GM21723 (cell line): ENCODE measurements at regions not wholly inside any gene's neighbourhood (a gene's known extent, or its start where the extent isn't known, plus 50 kb on each side); places are given as distances from the start of the nearest gene placed in this dataset.
"Not testable (repeated sequence)": the region's sequence is repeated elsewhere in the genome, so short reads cannot be mapped to it uniquely, and the experiment has no call there.

ENCODE experiments used
- ATAC-seq: cut with Tn5 transposase; IDR thresholded peaks from one replicate; pipeline ENCODE4 v1.9.1; 2021; ENCODE audit warnings: mild to moderate bottlenecking, moderate library complexity; ENCODE audit not compliant: unreplicated experiment

GRCh38 chr3:181279239-181279565 is 289.7 kb upstream of the DNAJC19 start:
- ATAC-seq, result no peak

DNA sequence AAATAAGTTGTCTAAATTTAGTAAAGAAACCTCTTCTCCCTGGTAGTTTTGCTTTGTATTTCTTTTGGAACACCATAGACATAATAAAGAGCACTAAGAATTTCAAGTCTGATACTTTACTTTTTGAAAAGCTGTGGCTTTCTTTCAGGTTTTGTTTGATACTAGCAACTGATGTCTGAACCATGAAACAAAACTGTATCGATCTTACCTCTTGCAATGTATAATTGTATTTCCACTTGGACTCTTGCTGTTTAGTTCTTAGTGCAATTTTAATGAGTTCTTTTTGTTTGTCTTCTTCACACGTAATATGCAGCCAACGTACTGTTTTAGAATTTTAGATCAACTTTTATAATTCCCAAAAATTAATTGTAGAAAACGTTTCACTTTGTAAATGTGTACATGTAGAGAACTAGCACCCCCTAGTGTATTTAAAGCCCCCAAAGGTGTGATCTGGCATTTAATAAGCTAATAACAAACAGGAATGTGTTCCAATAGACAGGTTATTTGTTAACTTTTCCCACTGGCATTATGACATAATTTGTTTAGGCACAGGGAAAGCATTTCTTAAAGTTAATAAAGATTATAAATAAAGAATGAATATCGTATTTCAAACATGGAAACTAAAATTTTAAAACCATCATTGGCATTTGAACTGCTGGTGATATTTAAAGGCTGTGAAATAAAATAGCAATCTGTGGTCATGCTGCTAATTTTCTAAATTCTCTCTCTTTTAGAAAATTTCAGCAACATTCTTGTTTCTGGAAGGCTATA is 289.1 kb upstream of the DNAJC19 start:
- no peak for ATAC-seq

GRCh38 chr3:181276358-181276896 is 286.9 kb upstream of the DNAJC19 start:
- ATAC-seq, result no peak

DNA sequence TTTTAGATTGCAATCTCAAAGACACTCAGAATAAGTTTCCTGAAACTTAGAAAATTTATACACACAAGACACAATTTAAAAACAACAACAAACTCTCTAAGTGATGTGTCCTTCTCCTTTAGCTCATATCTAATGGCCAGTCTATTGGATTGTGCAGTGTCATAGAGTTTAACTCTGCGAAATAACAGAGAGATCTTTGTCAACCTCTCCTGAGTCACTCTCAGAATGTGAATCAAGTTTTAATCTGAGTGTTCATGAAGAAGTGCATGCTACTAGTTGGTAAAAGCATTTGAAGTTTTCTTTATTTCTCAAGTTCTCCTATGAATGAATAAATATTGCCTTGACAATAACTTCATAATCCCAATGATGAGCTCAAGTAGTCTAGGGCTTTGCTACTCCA is 284.5 kb upstream of the DNAJC19 start:
- ATAC-seq, result no peak

- ATAC-seq, result no peak
Observed at GRCh38 chr3:181267312-181267711, 277.8 kb upstream of the DNAJC19 start.

- ATAC-seq, result peak; percentile 87
Observed at GRCh38 chr3:181265750-181266333, 276.3 kb upstream of the DNAJC19 start.

DNA sequence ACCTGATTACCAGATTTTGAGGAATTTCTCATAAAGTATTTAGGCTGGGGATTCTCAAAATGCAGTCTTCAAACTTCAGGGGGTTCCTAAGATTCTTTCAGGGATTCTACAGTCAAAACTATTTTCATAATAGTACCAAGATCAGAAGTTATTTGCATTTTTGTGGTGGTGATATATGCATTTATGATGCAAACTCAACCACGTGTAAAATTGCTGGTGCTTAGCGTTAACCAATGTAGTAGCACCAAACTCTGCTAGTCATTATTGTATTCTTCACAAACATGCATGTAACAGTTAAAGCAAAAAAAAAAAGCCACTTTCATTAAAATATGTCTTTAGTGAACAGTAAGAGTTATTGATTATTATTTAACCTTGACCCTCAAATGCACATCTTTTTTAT is 274.9 kb upstream of the DNAJC19 start:
- no peak for ATAC-seq

GRCh38 chr3:181253796-181254195 is 264.3 kb upstream of the DNAJC19 start:
- ATAC-seq, result no peak

DNA sequence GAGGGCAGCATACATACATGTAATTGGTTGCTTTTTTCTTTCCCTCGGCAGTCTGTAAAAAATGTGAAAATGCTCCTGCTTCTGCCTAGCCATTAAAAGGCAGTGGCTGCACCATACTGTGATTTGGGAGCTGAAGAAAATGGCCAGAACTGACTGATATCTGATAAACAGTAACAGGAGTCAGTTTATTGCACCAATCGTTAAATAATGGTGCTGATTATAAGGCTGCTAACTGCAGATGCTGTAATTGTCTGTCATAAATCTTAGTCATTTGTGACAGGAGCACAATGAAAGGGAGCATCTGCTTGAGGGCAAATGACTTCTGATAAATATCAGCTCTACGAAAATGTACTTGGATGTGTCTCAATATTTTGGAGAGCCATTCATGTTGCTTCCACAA is 263.1 kb upstream of the DNAJC19 start:
- ATAC-seq, result no peak

DNA sequence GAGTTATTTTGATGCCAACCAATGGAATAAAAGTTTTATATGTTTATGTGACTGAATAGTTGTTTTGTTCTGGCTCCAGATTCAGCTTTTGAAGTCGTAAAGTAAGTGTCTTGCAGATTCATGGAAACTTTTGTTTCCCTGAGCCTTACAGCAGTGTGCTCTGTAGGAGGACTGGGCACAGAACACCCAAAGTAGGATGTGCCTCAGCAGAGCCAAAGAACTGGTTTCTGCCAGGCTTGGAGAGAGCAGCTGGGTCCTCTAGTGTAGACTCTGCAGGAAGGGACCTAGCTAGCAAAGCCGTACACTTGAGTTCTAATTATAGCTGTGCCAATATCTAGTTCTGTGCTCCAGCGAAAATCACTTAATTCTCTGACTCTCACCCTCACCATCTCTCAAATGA is 261.2 kb upstream of the DNAJC19 start:
- ATAC-seq, result no peak

- ATAC-seq, result no peak
Observed at GRCh38 chr3:181239441-181239840, 249.9 kb upstream of the DNAJC19 start.

- ATAC-seq, result no peak
Observed at GRCh38 chr3:181230258-181230657, 240.7 kb upstream of the DNAJC19 start.

DNA sequence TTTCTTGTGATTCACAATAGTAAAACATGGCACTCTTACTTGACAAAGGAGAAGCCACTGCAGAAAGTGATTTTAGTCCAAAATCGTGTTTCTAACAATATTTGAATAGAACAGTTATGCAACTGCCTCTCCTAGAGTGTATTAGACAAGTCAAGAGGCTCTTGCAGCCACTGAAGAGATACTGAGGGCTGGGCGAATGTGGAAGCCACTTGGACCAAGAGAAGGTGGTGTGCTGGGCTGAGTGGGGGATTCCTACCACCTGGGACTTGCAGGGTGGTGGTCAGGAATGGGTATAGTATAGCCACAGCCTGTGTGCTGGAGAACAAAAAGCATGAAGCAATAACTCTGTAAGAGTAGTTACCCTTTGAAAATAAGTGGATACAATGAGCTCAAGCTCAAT is 223.8 kb upstream of the DNAJC19 start:
- no peak for ATAC-seq

GRCh38 chr3:181212271-181212670 is 222.7 kb upstream of the DNAJC19 start:
- ATAC-seq, result no peak

- ATAC-seq, result no peak
Observed at GRCh38 chr3:181210275-181210674, 220.7 kb upstream of the DNAJC19 start.

GRCh38 chr3:181189556-181189955 is 200.0 kb upstream of the DNAJC19 start:
- no peak for ATAC-seq

- no peak for ATAC-seq
Observed at GRCh38 chr3:181183764-181184163, 194.2 kb upstream of the DNAJC19 start.

DNA sequence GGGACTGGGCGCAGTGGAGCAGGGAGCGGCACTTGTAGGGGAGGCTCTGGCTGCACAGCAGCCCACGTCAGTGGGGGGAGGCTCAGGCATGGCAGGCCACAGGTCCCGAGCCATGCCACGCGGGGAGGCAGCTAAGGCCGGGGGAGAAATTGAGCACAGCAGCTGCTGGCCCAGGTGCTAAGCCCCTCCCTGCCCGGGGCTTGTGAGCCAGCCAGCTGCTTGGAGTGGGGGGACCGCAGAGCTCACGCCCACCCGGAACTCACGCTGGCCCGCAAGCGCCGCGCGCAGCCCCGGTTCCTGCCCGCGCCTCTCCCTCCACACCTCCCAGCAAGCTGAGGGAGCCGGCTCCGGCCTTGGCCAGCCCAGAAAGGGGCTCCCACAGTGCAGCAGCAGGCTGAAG is 193.5 kb upstream of the DNAJC19 start:
- not testable (repeated sequence) for ATAC-seq

DNA sequence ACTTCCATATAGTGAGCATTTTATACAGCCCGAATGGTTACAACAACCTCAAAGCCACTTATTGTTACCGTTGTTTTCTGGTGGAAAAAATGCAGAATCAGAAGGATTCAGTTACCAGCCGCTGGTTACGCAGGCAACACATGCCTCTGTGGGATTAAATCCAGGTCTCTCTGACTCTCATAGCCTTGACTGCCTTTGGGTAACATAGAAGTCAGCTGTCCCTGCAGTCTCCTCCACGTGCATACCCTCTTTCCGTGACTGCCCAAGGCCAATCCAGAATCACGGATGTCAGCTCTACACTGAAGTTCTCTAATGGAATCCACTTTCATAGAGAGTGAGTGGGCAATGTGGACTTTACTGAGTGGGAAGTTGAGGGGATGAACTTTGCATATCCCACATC is 189.5 kb upstream of the DNAJC19 start:
- no peak for ATAC-seq

DNA sequence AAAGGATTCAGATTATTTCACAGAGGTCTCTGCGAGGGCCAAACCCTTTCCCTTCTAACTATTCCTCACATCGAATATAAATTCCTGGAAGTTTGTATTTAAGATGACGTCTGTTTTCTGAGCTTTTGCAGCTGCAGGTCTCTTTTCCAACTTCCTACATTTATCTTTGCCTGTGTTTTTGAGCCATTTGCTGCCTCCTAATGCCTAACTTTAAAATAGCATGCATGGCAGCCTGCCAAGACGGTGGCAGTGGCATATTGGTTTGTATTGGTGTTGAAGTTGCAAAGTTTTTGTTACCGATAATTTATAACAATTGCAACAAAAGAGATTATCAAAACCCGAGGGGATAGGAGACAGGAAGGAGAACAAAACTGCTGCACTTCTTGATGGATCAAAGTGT is 187.1 kb upstream of the DNAJC19 start:
- ATAC-seq, result no peak

- ATAC-seq, result no peak
Observed at GRCh38 chr3:181174676-181175233, 185.2 kb upstream of the DNAJC19 start.

DNA sequence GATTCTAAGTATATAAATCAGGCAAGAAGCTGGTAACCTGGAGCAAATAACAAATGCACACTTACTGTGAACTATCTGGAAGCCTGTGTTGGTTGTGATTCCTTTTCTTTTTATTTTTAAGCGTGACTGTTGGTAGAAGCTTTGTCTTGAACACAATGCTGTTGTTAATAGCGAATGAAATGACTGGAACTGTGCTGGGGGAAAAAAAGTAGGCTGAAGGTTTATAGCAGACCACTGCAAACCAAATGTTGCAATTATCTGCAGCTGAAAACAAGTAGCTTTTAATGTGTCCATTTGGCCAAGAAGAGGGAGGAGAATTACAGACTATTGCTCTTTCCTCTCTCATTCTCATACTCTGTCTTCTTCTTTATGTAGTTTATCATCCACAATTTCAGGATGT is 184.5 kb upstream of the DNAJC19 start:
- no peak for ATAC-seq
